H9 (cell line): ENCODE measurements at regions not wholly inside any gene's neighbourhood (a gene's known extent, or its start where the extent isn't known, plus 50 kb on each side); places are given as distances from the start of the nearest gene placed in this dataset.

ENCODE experiments used
- DNase-seq: peaks from one replicate; pipeline ENCODE4 v3.0.0-alpha.2; 2017
- H2AFZ ChIP-seq: one replicate; pipeline ENCODE4 v1.6.1; 2013; ENCODE audit warnings: mild to moderate bottlenecking, low read length, control low read depth, moderate library complexity
- H2AK5ac ChIP-seq: 2 replicates; pipeline ENCODE4 v1.6.1; 2013; ENCODE audit warnings: low read length, control low read depth, mixed read lengths; ENCODE audit not compliant: insufficient read length
- H2BK120ac ChIP-seq: one replicate; pipeline ENCODE4 v1.6.1; 2013; ENCODE audit warnings: low read depth, mild to moderate bottlenecking, low read length, control low read depth, inconsistent platforms; ENCODE audit not compliant: poor library complexity, severe bottlenecking
- H2BK12ac ChIP-seq: 2 replicates; pipeline ENCODE4 v1.6.1; 2013; ENCODE audit warnings: low read length, control low read depth, mixed read lengths, low read depth; ENCODE audit not compliant: insufficient read length
- H2BK15ac ChIP-seq: 2 replicates; pipeline ENCODE4 v1.6.1; 2013; ENCODE audit warnings: low read depth, low read length, control low read depth
- H2BK20ac ChIP-seq: one replicate; pipeline ENCODE4 v1.6.1; 2013; ENCODE audit warnings: low read depth, mild to moderate bottlenecking, low read length, control low read depth, inconsistent platforms; ENCODE audit not compliant: poor library complexity, severe bottlenecking
- H2BK5ac ChIP-seq: 2 replicates; pipeline ENCODE4 v1.6.1; 2013; ENCODE audit warnings: low read length, control low read depth, mixed read lengths; ENCODE audit not compliant: insufficient read length
- H3K14ac ChIP-seq: 2 replicates; pipeline ENCODE4 v1.6.1; 2013; ENCODE audit warnings: low read length, control low read depth; ENCODE audit not compliant: insufficient read depth
- H3K18ac ChIP-seq: 2 replicates; pipeline ENCODE4 v1.6.1; 2013; ENCODE audit warnings: low read depth, mild to moderate bottlenecking, mixed read lengths, low read length, control low read depth; ENCODE audit not compliant: insufficient read length
- H3K23ac ChIP-seq: 2 replicates; pipeline ENCODE4 v1.6.1; 2013; ENCODE audit warnings: low read length, control low read depth, mixed read lengths, low read depth; ENCODE audit not compliant: insufficient read length
- H3K23me2 ChIP-seq: 2 replicates; pipeline ENCODE4 v1.6.1; 2013; ENCODE audit warnings: low read depth, mild to moderate bottlenecking, mixed read lengths, low read length, control low read depth; ENCODE audit not compliant: insufficient read length, poor library complexity, severe bottlenecking
- H3K27ac ChIP-seq: 2 replicates; pipeline ENCODE4 v1.5.1; 2013; ENCODE audit warnings: low read length, control low read depth, mixed read lengths, low read depth; ENCODE audit not compliant: insufficient read length
- H3K27me3 ChIP-seq: 2 replicates; pipeline ENCODE4 v1.6.1; 2013; ENCODE audit warnings: low read length, control low read depth, inconsistent platforms; ENCODE audit not compliant: insufficient read depth
- H3K4ac ChIP-seq: 2 replicates; pipeline ENCODE4 v1.6.1; 2013; ENCODE audit warnings: low read depth, mild to moderate bottlenecking, control low read depth, inconsistent platforms, low read length, moderate library complexity
- H3K4me1 ChIP-seq: 2 replicates; pipeline ENCODE4 v1.6.1; 2013; ENCODE audit warnings: low read length, control low read depth, inconsistent platforms; ENCODE audit not compliant: insufficient read depth
- H3K4me2 ChIP-seq: 2 replicates; pipeline ENCODE4 v1.6.1; 2013; ENCODE audit warnings: low read length, control low read depth, mixed read lengths; ENCODE audit not compliant: insufficient read length, insufficient read depth
- H3K56ac ChIP-seq: 2 replicates; pipeline ENCODE4 v1.6.1; 2013; ENCODE audit warnings: low read depth, mild to moderate bottlenecking, mixed read lengths, low read length, control low read depth; ENCODE audit not compliant: insufficient read length
- H3K79me1 ChIP-seq: 2 replicates; pipeline ENCODE4 v1.6.1; 2013; ENCODE audit warnings: low read depth, mild to moderate bottlenecking, moderate library complexity, low read length, control low read depth, inconsistent platforms; ENCODE audit not compliant: insufficient read depth, poor library complexity, severe bottlenecking
- H3K79me2 ChIP-seq: 2 replicates; pipeline ENCODE4 v1.6.1; 2013; ENCODE audit warnings: low read length, control low read depth, inconsistent platforms; ENCODE audit not compliant: insufficient read depth
- H3K9ac ChIP-seq: 2 replicates; pipeline ENCODE4 v1.6.1; 2013; ENCODE audit warnings: low read length, control low read depth, mixed read lengths; ENCODE audit not compliant: insufficient read length; ENCODE audit errors: extremely low read depth
- H3K9me3 ChIP-seq: one replicate; pipeline ENCODE4 v1.6.1; 2013; ENCODE audit warnings: low read depth, low read length, inconsistent platforms; ENCODE audit not compliant: control insufficient read depth
- H3T11ph ChIP-seq: one replicate; pipeline ENCODE4 v1.6.1; 2013; ENCODE audit warnings: mild to moderate bottlenecking, low read length, control low read depth, inconsistent platforms
- H4K20me1 ChIP-seq: one replicate; pipeline ENCODE4 v1.6.1; 2013; ENCODE audit not compliant: control insufficient read depth, insufficient read length, insufficient read depth
- H4K5ac ChIP-seq: 2 replicates; pipeline ENCODE4 v1.6.1; 2013; ENCODE audit warnings: low read depth, mild to moderate bottlenecking, mixed read lengths, low read length, control low read depth; ENCODE audit not compliant: insufficient read length
- H4K8ac ChIP-seq: replicated peaks from 2 replicates; pipeline ENCODE4 v1.6.1; 2013; ENCODE audit warnings: low read length, control low read depth, mixed read lengths, low read depth; ENCODE audit not compliant: insufficient read length
- H4K91ac ChIP-seq: 2 replicates; pipeline ENCODE4 v1.6.1; 2013; ENCODE audit warnings: low read depth, mild to moderate bottlenecking, moderate library complexity, mixed read lengths, low read length, control low read depth; ENCODE audit not compliant: insufficient read length
- H3K27ac Mint-ChIP-seq, 3 experiments: 2 replicates in 2 of 3; 3 replicates in 1 of 3; pipeline ENCODE4 v1.8.0; 2020 to 2021; ENCODE audit warnings: mixed read lengths in 3 of 3, mild to moderate bottlenecking in 1 of 3, moderate library complexity in 1 of 3
- H3K27me3 Mint-ChIP-seq: 2 replicates; pipeline ENCODE4 v1.8.0; 2021; ENCODE audit warnings: low read depth, mild to moderate bottlenecking, moderate library complexity, mixed read lengths
- H3K36me3 Mint-ChIP-seq, 3 experiments: 2 replicates in 2 of 3; 3 replicates in 1 of 3; pipeline ENCODE4 v1.8.0; 2020 to 2021; ENCODE audit warnings: low read depth in 3 of 3, mixed read lengths in 3 of 3; ENCODE audit not compliant: insufficient read depth in 1 of 3
- H3K4me1 Mint-ChIP-seq, 2 experiments: 2 replicates each; pipeline ENCODE4 v1.8.0; 2020; ENCODE audit warnings: mixed read lengths in 2 of 2
- H3K4me3 Mint-ChIP-seq, 2 experiments: 2 replicates in 1 of 2; 3 replicates in 1 of 2; pipeline ENCODE4 v1.8.0; 2020 to 2021; ENCODE audit warnings: mild to moderate bottlenecking in 2 of 2, mixed read lengths in 2 of 2, moderate library complexity in 1 of 2
- H3K9me3 Mint-ChIP-seq, 2 experiments: 2 replicates in 1 of 2; 3 replicates in 1 of 2; pipeline ENCODE4 v1.8.0; 2020; ENCODE audit warnings: mild to moderate bottlenecking in 2 of 2, mixed read lengths in 2 of 2, moderate library complexity in 1 of 2
- WGBS: extraction: QIAGEN DNeasy Blood & Tissue Kit; methylation state at CpG from one replicate; pipeline ENCODE4 v1.1.7; 2013; ENCODE audit warnings: missing lambda C conversion rate, low lambda C conversion rate, mixed read lengths; ENCODE audit not compliant: insufficient read length; ENCODE audit errors: extremely low coverage; 5-methylcytosine and 5-hydroxymethylcytosine counted together
- TF ChIP-seq, protein P1 (sequence below): fragments of 200-600 bp; sonication (generic); conservative IDR thresholded peaks from 3 replicates; pipeline ENCODE4 v1.8.0; 2021; ENCODE audit warnings: antibody characterized with exemption, mild to moderate bottlenecking

DNA sequence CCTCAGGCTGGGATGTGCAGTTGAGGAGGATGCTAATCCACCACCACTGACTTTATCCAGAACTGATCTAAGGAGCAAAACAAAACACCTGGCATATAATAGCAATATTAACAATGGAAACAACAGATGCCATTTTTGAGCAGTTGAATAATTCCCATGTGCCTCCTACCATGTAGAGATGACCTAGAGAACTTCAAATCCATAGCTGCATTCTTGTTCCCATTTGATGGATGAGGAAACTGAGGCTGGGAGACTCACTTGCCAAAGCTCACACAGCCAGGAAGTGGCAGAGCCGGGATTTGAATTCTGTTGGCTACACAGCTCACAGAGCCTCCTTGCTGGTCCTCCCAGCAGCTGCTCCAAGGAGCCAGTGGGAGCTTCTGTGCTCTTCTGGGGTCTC lies 155.8 kb upstream of the MYL2 start:
- H3K4me3 Mint-ChIP-seq: no peak overlapping the region
- H3K23me2 ChIP-seq: no peaks in the 10 kb centered on the region

More for the DNA sequence above, 155.8 kb upstream of the MYL2 start:
- peaks cover 3% of the 10 kb centered on the region for H3K79me1 ChIP-seq
- no peaks in the 10 kb centered on the region; the same call in 1 of the 2 replicates for H3K4me1 ChIP-seq
- H2AK5ac ChIP-seq: no peak overlapping the region
- no peak overlapping the region for H2BK12ac ChIP-seq
- H3K27me3 ChIP-seq: no peaks in the 10 kb centered on the region
- H4K20me1 ChIP-seq: peaks cover 3% of the 10 kb centered on the region
- DNase-seq: no peak
- no peak overlapping the region for H4K91ac ChIP-seq
- no peak overlapping the region for H3K56ac ChIP-seq
- no peaks in the 10 kb centered on the region for H3K9me3 ChIP-seq
- H3K4ac ChIP-seq: no peak overlapping the region
- Mint-ChIP-seq H3K27ac (peak overlapping the region in 2 of 3 experiments; percentile 63 to 87; a peak in 3 of 7 replicates), H3K36me3 (no peaks in the 10 kb centered on the region; a peak in 2 of 7 replicates), H3K27me3 (no peaks in the 10 kb centered on the region; the same call in 1 of the 2 replicates), H3K9me3 (no peaks in the 10 kb centered on the region), H3K4me1 (peaks cover 27 to 54% of the 10 kb centered on the region in 2 experiments)
- H3K23ac ChIP-seq: no peak overlapping the region
- H4K5ac ChIP-seq: no peak overlapping the region
- no peak overlapping the region for H3K14ac ChIP-seq
- H2BK5ac ChIP-seq: no peak overlapping the region
- no peak overlapping the region for H3K4me2 ChIP-seq
- H2BK15ac ChIP-seq: no peak overlapping the region
- WGBS: no CpG with 5 or more reads among the region's 1 CpG
- no peak overlapping the region for H2BK20ac ChIP-seq
- H2BK120ac ChIP-seq: no peak overlapping the region
- H3T11ph ChIP-seq: no peak overlapping the region
- no peak overlapping the region for H2AFZ ChIP-seq
- H3K79me2 ChIP-seq: no peaks in the 10 kb centered on the region; the same call in 1 of the 2 replicates
- no peak overlapping the region for H4K8ac ChIP-seq
- no peak overlapping the region for H3K27ac ChIP-seq
- no peak overlapping the region for H3K18ac ChIP-seq
- no peak overlapping the region for H3K9ac ChIP-seq
- TF ChIP-seq, protein P1, sequence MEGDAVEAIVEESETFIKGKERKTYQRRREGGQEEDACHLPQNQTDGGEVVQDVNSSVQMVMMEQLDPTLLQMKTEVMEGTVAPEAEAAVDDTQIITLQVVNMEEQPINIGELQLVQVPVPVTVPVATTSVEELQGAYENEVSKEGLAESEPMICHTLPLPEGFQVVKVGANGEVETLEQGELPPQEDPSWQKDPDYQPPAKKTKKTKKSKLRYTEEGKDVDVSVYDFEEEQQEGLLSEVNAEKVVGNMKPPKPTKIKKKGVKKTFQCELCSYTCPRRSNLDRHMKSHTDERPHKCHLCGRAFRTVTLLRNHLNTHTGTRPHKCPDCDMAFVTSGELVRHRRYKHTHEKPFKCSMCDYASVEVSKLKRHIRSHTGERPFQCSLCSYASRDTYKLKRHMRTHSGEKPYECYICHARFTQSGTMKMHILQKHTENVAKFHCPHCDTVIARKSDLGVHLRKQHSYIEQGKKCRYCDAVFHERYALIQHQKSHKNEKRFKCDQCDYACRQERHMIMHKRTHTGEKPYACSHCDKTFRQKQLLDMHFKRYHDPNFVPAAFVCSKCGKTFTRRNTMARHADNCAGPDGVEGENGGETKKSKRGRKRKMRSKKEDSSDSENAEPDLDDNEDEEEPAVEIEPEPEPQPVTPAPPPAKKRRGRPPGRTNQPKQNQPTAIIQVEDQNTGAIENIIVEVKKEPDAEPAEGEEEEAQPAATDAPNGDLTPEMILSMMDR: no peak
